ENCODE measurements at regions not wholly inside any gene's neighbourhood (a gene's known extent, or its start where the extent isn't known, plus 50 kb on each side); places are given as distances from the start of the nearest gene placed in this dataset.

- DNase-seq (ENCODE audit: low spot score): no peak
These were observed 447.0 kb downstream of the SLC16A7 start for GRCh38 chr12:60042835-60043234.

DNA sequence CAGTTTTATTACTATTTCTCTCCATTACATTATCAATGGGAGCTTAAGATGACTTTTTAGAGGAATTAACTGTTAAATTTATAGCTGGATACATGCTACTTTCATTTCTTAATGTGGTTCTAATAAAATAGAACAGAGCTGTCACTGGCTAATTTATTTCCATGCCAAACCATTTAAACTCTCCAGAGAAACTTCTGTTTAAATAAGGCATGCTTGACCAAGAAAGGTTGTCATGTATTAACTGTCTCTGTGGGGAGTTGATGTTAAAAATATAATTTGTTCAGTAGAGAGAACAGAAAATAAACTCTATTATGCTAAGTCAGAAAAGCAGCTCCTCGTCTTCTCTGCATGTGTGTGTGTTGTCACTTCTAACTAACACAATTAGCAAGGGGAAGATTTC is 447.4 kb downstream of the SLC16A7 start:
- DNase-seq (ENCODE audit: low spot score): no peak

- no peak for DNase-seq (ENCODE audit: low spot score)
These were observed 456.7 kb downstream of the SLC16A7 start for GRCh38 chr12:60052483-60052882.

DNA sequence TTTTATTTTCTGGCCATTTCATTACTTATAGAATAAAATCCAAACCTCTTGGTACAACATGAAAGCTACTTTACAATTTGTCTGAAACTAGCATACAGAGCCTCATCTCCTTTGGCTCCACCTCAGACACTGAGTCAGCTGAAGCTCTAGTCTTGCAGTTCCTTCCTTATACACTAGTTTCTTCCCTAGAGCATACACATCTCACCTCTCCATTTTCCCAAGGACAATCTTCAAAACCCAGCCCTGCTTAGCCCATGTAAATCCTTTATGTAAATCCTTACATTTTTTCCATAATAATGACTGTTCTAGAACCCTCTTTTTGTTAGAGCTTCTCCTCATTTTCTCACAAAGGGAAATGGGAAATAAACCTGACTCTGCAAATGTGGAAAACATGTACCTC is 463.4 kb downstream of the SLC16A7 start:
- DNase-seq (ENCODE audit: low spot score): no peak

GRCh38 chr12:60066655-60067054 is 470.8 kb downstream of the SLC16A7 start:
- DNase-seq (ENCODE audit: low spot score): no peak

- no peak for DNase-seq (ENCODE audit: low spot score)
These were observed 474.7 kb downstream of the SLC16A7 start for GRCh38 chr12:60070552-60070951.

GRCh38 chr12:60071759-60072191 is 475.9 kb downstream of the SLC16A7 start:
- no peak for DNase-seq (ENCODE audit: low spot score)

- no peak for DNase-seq (ENCODE audit: low spot score)
These were observed 477.1 kb downstream of the SLC16A7 start for GRCh38 chr12:60072911-60073310.

GRCh38 chr12:60075091-60075490 is 479.3 kb downstream of the SLC16A7 start:
- DNase-seq (ENCODE audit: low spot score): no peak

DNA sequence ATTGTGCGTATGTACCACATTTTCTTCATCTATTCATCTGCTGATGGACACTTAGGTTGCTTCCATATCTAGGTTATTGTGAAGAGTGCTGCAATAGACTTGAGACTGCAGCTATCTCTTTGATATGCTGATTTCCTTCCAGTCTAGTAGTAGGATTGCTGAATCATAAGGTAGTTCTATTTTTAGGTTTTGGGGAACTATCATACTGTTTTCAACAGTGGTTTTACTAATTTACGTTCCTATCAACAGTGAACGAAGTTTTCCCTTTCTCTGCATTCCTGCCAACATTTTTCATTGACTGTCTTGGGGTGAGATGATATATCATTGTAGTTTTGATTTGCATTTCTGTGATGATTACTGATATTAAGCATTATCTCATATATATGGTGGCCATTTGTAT is 482.2 kb downstream of the SLC16A7 start:
- no peak for DNase-seq (ENCODE audit: low spot score)

GRCh38 chr12:60093428-60093827 is 497.6 kb downstream of the SLC16A7 start:
- no peak for DNase-seq (ENCODE audit: low spot score)

- no peak for DNase-seq (ENCODE audit: low spot score)
These were observed 498.6 kb downstream of the SLC16A7 start for GRCh38 chr12:60094436-60094835.

- no peak for DNase-seq (ENCODE audit: low spot score)
These were observed 500.9 kb downstream of the SLC16A7 start for GRCh38 chr12:60096727-60097126.

GRCh38 chr12:60100160-60100559 is 504.3 kb downstream of the SLC16A7 start:
- DNase-seq (ENCODE audit: low spot score): no peak

- peak; percentile 31 for DNase-seq (ENCODE audit: low spot score)
These were observed 505.0 kb downstream of the SLC16A7 start for GRCh38 chr12:60100852-60101251.

GRCh38 chr12:60101715-60102114 is 505.9 kb downstream of the SLC16A7 start:
- no peak for DNase-seq (ENCODE audit: low spot score)

GRCh38 chr12:60106214-60106613 is 510.4 kb downstream of the SLC16A7 start:
- DNase-seq (ENCODE audit: low spot score): peak; percentile 15

DNA sequence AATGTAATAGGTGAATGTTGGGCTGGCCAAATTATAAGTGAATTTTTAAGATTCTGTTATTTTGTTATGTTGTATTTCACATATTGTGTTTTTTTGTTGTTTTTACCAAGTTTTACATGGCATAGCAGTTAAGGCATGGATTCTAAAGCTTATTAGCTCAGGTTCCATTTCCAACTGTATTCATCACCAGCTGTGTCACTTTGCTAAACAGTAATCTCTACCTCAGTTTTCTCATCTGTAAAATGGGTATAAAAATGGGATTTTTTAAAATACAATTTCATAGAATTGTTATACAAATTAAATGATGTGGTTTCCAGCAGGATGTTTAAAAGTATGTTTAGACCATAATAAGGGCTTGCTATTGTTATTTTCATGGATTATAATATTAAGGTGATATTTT is 512.2 kb downstream of the SLC16A7 start:
- no peak for DNase-seq (ENCODE audit: low spot score)

GRCh38 chr12:60112063-60112462 is 516.2 kb downstream of the SLC16A7 start:
- no peak for DNase-seq (ENCODE audit: low spot score)

DNA sequence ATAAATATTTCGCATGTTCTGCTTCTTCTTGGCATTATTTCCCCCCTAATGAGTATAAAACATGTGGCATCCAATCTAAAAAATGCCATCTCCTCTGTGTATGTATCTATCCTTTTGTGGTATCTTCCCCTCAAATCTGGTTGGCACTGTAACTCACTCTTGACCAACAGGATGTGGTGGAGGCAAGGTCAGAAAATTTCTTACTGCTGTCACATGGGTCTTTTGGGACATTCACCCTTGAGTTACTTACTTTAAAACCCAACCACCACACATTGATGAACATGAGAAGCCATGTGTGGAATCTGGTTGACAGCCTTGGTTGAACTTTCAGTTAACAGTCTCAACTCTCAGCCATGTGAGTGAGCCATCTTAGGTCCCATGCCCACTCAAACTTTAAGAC is 516.9 kb downstream of the SLC16A7 start:
- no peak for DNase-seq (ENCODE audit: low spot score)

DNA sequence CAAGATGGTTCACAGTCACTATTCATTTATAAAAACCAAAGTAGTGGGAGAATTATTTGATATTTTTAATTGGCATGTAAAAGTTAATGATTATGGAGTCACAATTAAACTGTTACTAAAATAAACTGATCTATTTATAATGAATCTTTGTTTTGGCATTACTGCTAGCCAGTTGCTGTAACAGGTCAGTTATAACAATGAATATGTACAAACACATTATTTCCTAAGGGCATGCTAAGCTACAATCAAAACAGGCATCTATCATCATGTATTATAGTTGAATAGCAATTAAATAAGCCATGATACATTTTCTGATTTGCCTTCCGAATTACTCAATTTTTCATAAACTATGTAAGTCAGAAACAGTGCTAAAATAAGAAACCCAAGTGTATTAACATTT is 518.3 kb downstream of the SLC16A7 start:
- no peak for DNase-seq (ENCODE audit: low spot score)

GRCh38 chr12:60119327-60119726 is 523.5 kb downstream of the SLC16A7 start:
- no peak for DNase-seq (ENCODE audit: low spot score)

DNA sequence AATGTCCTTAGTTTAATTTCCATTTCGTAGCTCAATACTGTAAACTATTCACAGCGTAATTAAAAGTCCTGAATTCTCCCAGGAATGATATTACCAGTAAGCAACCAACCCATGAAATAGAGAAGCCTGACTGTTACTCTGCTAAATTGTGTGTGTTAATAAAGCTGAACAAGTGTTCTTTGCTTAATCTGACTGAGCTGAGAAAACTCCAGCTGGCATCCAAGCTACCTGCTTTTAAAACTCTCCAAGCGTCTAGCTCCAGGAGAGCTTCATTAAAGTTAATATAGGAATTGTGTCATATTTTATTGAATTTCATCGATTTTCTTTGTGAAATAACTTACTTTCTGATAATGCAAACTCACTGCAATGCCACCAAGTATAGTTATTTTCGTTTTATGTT is 524.4 kb downstream of the SLC16A7 start:
- DNase-seq (ENCODE audit: low spot score): no peak

- no peak for DNase-seq (ENCODE audit: low spot score)
These were observed 527.7 kb downstream of the SLC16A7 start for GRCh38 chr12:60123557-60123956.

DNA sequence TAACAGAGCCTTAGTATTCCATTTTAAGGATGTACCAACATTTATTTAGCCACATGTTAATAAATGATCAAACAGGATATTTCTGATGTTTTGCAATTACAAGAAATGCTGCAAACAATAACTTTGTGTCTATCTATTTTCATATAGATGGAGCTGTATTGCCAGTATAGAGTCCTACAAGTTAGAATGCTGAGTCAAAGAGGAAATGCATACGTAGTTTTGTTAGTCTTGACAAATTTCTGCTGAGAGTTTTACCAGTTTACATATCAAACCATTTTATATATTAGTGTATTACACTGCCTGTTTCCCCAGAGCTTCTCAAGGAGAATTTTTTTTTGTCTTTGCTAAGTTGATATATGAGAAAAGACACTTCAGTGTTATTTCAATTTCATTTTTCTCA is 541.7 kb downstream of the SLC16A7 start:
- no peak for DNase-seq (ENCODE audit: low spot score)
